GM12872 (cell line): ENCODE measurements at regions not wholly inside any gene's neighbourhood (a gene's known extent, or its start where the extent isn't known, plus 50 kb on each side); places are given as distances from the start of the nearest gene placed in this dataset.

Experiments used
- TF ChIP-seq, protein P1 (sequence below): IDR thresholded peaks from 3 replicates; pipeline ENCODE4 v1.5.1; 2011; ENCODE audit warnings: low read depth, mild to moderate bottlenecking, low read length, moderate library complexity; ENCODE audit not compliant: insufficient read depth

DNA sequence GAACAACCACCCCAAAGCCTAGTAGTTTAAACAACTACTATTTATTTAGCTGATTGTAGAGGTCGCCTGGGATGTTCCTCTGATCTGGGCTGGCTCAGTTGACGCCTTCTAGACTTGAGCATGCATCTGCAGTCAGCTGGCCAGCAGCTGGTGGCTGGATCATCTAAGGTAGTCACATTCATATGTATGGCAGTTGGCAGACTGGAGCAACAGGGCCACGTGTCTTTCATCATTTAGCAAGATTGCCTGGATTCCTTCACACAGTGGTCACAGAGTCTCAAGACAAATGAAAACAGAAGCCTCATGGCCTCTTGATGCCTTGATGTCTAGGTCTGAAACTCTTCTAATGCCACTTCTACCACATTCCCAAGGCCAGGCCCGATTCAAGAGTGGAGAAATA, 220.6 kb upstream of the S100G start:
- TF ChIP-seq, protein P1, sequence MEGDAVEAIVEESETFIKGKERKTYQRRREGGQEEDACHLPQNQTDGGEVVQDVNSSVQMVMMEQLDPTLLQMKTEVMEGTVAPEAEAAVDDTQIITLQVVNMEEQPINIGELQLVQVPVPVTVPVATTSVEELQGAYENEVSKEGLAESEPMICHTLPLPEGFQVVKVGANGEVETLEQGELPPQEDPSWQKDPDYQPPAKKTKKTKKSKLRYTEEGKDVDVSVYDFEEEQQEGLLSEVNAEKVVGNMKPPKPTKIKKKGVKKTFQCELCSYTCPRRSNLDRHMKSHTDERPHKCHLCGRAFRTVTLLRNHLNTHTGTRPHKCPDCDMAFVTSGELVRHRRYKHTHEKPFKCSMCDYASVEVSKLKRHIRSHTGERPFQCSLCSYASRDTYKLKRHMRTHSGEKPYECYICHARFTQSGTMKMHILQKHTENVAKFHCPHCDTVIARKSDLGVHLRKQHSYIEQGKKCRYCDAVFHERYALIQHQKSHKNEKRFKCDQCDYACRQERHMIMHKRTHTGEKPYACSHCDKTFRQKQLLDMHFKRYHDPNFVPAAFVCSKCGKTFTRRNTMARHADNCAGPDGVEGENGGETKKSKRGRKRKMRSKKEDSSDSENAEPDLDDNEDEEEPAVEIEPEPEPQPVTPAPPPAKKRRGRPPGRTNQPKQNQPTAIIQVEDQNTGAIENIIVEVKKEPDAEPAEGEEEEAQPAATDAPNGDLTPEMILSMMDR = no peak

- TF ChIP-seq, protein P1 = no peak
Measured at GRCh38 chrX:16431266-16431665, 218.7 kb upstream of the S100G start.

- TF ChIP-seq, protein P1 = no peak
Measured at GRCh38 chrX:16433021-16433420, 216.9 kb upstream of the S100G start.

- TF ChIP-seq, protein P1 = no peak
Measured at GRCh38 chrX:16435399-16435986, 214.5 kb upstream of the S100G start.

- TF ChIP-seq, protein P1 = peak; percentile 68
Measured at GRCh38 chrX:16436348-16437188, 213.4 kb upstream of the S100G start.

- TF ChIP-seq, protein P1 = no peak
Measured at GRCh38 chrX:16440446-16440845, 209.5 kb upstream of the S100G start.

DNA sequence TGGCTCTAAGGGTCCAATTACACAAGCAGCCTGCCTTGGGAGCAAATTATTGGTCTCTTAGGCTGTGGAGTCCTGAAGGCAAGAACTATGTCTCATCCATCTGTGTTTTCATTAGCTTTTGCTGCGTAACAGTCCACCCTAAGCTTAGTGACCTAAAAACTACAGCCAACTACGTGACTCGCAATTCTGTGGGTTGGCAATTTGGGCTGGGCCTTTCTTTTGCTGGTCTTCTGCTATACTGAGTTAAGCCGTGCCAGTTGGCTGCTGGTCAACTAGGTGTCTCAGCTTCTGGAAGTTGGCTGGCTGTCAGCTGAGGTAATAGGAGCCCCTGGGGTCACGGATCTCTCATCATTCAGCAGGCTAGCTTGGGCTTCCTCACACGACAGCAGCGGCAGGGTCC, 205.6 kb upstream of the S100G start:
- TF ChIP-seq, protein P1 = no peak
